ENCODE measurements at regions not wholly inside any gene's neighbourhood (a gene's known extent, or its start where the extent isn't known, plus 50 kb on each side); places are given as distances from the start of the nearest gene placed in this dataset.

DNA sequence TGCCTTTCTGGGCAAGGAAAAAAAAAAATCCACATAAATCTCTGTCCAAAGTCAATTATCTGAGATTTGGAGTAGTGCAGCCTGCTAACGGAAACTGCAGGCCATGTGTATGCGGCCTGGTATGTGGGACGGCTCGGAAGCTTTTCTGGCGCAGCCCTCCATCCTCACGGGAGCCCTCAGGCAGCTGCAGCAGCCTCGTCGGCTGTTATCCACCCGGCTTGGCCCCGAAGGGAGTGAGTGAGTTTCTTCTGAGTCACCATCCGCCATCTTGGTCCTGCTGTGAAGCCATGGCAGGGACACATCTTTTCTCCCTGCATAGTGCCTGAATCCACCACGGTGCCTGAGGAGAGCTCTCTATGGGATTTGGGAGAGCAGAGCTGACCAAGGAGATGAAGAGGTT is 62.8 kb downstream of the POLR2M start:
- Histone ChIP-seq H3K4me3 (ENCODE audit: extremely low read depth in 1 of 4, insufficient read depth in 2 of 4, low read depth in 3 of 4, low read length in 4 of 4) (no peak overlapping the region), H4K8ac (ENCODE audit: extremely low read depth, insufficient read depth, low read length) (no peak overlapping the region), H2BK5ac (ENCODE audit: low read depth, low read length) (no peak overlapping the region), H3K4me2 (ENCODE audit: insufficient read depth in 1 of 2, low read depth in 2 of 2, low read length in 2 of 2) (no peak overlapping the region), H2BK12ac (ENCODE audit: low read depth, low read length) (no peak overlapping the region), H2AK5ac (ENCODE audit: low read depth, low read length) (no peak overlapping the region), H2BK120ac (replicated peaks; ENCODE audit: low read depth, low read length) (no peak overlapping the region), H2BK15ac (ENCODE audit: low read length) (no peak overlapping the region), H3K9ac (replicated peaks in 1 of 4; ENCODE audit: extremely low read depth in 1 of 4, low read depth in 3 of 4, low read length in 3 of 4) (no peak overlapping the region), H4K20me1 (replicated peaks in 1 of 2; ENCODE audit: control insufficient read depth in 1 of 2, insufficient read depth in 2 of 2, low read length in 2 of 2) (no peaks in the 10 kb centered on the region), H3K14ac (ENCODE audit: insufficient read length) (no peak overlapping the region), H4K5ac (ENCODE audit: insufficient read length, low read depth, low read length) (no peak overlapping the region), H3K56ac (replicated peaks; ENCODE audit: insufficient read length, low read depth, low read length) (no peak overlapping the region), H3K23ac (ENCODE audit: insufficient read length) (no peak overlapping the region), H4K91ac (replicated peaks; ENCODE audit: insufficient read length, low read length) (no peak overlapping the region), H3K36me3 (ENCODE audit: control insufficient read depth in 2 of 4, insufficient read depth in 4 of 4, low read length in 3 of 4) (no peaks in the 10 kb centered on the region; a peak in 1 of 8 replicates), H3K27me3 (replicated peaks in 1 of 4; ENCODE audit: control insufficient read depth in 3 of 4, extremely low read depth in 1 of 4, insufficient read depth in 3 of 4, low read length in 3 of 4) (no peaks in the 10 kb centered on the region), H3K4me1 (replicated peaks in 1 of 4; ENCODE audit: control insufficient read depth in 3 of 4, insufficient read depth in 4 of 4, low read length in 3 of 4) (peaks cover 0 to 7% (median 4%) of the 10 kb centered on the region in 4 experiments; a peak in 3 of 7 replicates), H2BK20ac (ENCODE audit: low read length) (no peak overlapping the region), H2AFZ (ENCODE audit: low read length) (peak overlapping the region; percentile 15; the same call in 1 of the 2 replicates), H3K79me1 (ENCODE audit: low read depth, low read length) (no peaks in the 10 kb centered on the region), H3K79me2 (ENCODE audit: control insufficient read depth in 1 of 2, insufficient read depth in 2 of 2, low read length in 2 of 2) (no peaks in the 10 kb centered on the region), H3K18ac (ENCODE audit: extremely low read depth, low read length) (no peak overlapping the region), H3K27ac (ENCODE audit: low read depth, low read length) (no peak overlapping the region), H3K9me3 (ENCODE audit: insufficient read depth in 2 of 2, low read depth in 1 of 2, low read length in 1 of 2) (no peaks in the 10 kb centered on the region), H3K23me2 (ENCODE audit: low read depth, low read length) (no peaks in the 10 kb centered on the region), H3K4ac (replicated peaks; ENCODE audit: insufficient read length, low read depth, low read length) (no peak overlapping the region)
- no peak for DNase-seq (ENCODE audit: low read depth in 1 of 2, low spot score in 2 of 2)
- POLR2A ChIA-PET (ENCODE audit: partially characterized antibody) = interaction anchor here (0.6 kb wide), 1 partner anchor 63 kb away, joined by 3 read pairs; the partner anchor contains the start of gene POLR2M
- TF ChIP-seq, protein P1, sequence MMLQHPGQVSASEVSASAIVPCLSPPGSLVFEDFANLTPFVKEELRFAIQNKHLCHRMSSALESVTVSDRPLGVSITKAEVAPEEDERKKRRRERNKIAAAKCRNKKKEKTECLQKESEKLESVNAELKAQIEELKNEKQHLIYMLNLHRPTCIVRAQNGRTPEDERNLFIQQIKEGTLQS (IDR thresholded peaks at IDR 0.05; ENCODE audit: insufficient read depth, low read depth, low read length) = no peak
- TF ChIP-seq CHD1 (IDR thresholded peaks at IDR 0.05; ENCODE audit: low read depth, low read length) (no peak), GABPA (IDR thresholded peaks at IDR 0.05; ENCODE audit: borderline replicate concordance, insufficient read depth, low read length) (no peak), TBP (IDR thresholded peaks at IDR 0.05; ENCODE audit: low read depth, low read length) (no peak), EZH2 (IDR thresholded peaks at IDR 0.05; ENCODE audit: low read depth, low read length, severe bottlenecking) (no peak), SP2 (IDR thresholded peaks at IDR 0.05; ENCODE audit: low read length) (no peak), SRF (IDR thresholded peaks at IDR 0.05; ENCODE audit: low read depth, low read length) (no peak), SP4 (IDR thresholded peaks at IDR 0.05; ENCODE audit: low read length) (no peak), ASH2L (IDR thresholded peaks at IDR 0.05; ENCODE audit: low read length) (no peak), SP1 (IDR thresholded peaks at IDR 0.05; ENCODE audit: low read depth, low read length) (no peak), POLR2AphosphoS5 (IDR thresholded peaks at IDR 0.05; ENCODE audit: low read depth, low read length) (no peak), TAF7 (optimal IDR thresholded peaks at IDR 0.05; ENCODE audit: borderline replicate concordance, low read depth, low read length) (no peak)
- WGBS, 2 experiments (ENCODE audit: extremely low coverage in 1 of 2, insufficient coverage in 1 of 2, insufficient read length in 1 of 2, insufficient replicate concordance in 2 of 2, low coverage in 1 of 2, low lambda C conversion rate in 2 of 2, missing lambda C conversion rate in 1 of 2) = 93% methylated on average over 12 of the region's 12 CpGs; no CpG with 5 or more reads in 1 of the 2 experiments
- CTCF ChIA-PET (ENCODE audit: partially characterized antibody) = interaction anchor here (0.6 to 6.0 kb wide), 9 partner anchors 17 to 304 kb away, joined by 3 to 43 read pairs (median 4); no protein-coding TSS in a partner anchor
- FAIRE-seq = no peak

Data from H1 (cell line).